Neural cell (in vitro differentiated cells): ENCODE measurements at regions not wholly inside any gene's neighbourhood (a gene's known extent, or its start where the extent isn't known, plus 50 kb on each side); places are given as distances from the start of the nearest gene placed in this dataset.

ENCODE experiments used
- EZH2 ChIP-seq: fragments of 200-600, 300-800 bp; shearing (Covaris generic), sonication (generic); IDR thresholded peaks from 2 replicates; pipeline ENCODE4 v1.6.1; 2014; ENCODE audit warnings: antibody characterized with exemption, low read length, borderline replicate concordance, mild to moderate bottlenecking; ENCODE audit not compliant: insufficient read depth, poor library complexity, severe bottlenecking
- MXI1 ChIP-seq: fragments of 450-650 bp; conservative IDR thresholded peaks from 2 replicates; pipeline ENCODE4 v1.6.1; 2014; ENCODE audit warnings: antibody characterized with exemption, mild to moderate bottlenecking; ENCODE audit not compliant: poor library complexity, severe bottlenecking
- SMC3 ChIP-seq: fragments of 450-650 bp; conservative IDR thresholded peaks from 2 replicates; pipeline ENCODE4 v1.6.1; 2014; ENCODE audit warnings: antibody characterized with exemption, mild to moderate bottlenecking, moderate library complexity; ENCODE audit not compliant: poor library complexity
- TF ChIP-seq, protein P1 (sequence below): fragments of 450-650 bp; IDR thresholded peaks from 2 replicates; pipeline ENCODE4 v1.5.1; 2014; ENCODE audit warnings: antibody characterized with exemption, mild to moderate bottlenecking, moderate library complexity; ENCODE audit not compliant: poor library complexity, severe bottlenecking
- TF ChIP-seq, protein P2 (sequence below): IDR thresholded peaks from 2 replicates; pipeline ENCODE4 v1.6.1; 2012; ENCODE audit warnings: borderline replicate concordance

DNA sequence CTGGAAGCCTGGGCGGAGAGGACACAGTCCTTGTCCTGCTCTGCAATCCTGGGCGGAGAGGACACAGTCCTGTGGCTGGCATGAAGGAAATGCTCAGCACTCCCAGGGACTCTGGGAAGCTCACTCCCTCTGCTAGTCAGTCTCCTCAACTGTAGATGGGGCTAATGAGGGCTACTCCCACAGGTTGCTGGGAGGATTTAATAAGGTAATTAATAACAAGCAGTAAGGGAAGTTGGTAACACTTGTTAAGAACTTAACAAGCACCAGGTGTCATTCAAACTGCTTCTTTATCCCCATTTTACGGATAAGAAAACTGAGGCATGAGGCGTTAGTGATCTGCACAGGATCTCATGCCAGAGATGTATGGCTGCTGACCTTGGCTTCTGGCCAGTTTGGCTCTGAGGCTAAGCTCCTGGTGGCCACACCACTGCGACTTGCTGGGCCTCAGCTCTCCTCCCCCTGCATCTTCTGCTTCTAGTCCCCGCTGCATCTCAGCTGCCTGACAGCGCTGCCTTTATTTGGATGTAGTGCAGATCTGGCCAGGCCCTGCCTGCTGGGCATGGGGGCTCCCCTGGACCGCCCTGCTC lies 54.1 kb upstream of the BEGAIN start:
- TF ChIP-seq, protein P1, sequence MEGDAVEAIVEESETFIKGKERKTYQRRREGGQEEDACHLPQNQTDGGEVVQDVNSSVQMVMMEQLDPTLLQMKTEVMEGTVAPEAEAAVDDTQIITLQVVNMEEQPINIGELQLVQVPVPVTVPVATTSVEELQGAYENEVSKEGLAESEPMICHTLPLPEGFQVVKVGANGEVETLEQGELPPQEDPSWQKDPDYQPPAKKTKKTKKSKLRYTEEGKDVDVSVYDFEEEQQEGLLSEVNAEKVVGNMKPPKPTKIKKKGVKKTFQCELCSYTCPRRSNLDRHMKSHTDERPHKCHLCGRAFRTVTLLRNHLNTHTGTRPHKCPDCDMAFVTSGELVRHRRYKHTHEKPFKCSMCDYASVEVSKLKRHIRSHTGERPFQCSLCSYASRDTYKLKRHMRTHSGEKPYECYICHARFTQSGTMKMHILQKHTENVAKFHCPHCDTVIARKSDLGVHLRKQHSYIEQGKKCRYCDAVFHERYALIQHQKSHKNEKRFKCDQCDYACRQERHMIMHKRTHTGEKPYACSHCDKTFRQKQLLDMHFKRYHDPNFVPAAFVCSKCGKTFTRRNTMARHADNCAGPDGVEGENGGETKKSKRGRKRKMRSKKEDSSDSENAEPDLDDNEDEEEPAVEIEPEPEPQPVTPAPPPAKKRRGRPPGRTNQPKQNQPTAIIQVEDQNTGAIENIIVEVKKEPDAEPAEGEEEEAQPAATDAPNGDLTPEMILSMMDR: no peak
- TF ChIP-seq EZH2 (no peak), SMC3 (no peak), MXI1 (no peak)
- TF ChIP-seq, protein P2, sequence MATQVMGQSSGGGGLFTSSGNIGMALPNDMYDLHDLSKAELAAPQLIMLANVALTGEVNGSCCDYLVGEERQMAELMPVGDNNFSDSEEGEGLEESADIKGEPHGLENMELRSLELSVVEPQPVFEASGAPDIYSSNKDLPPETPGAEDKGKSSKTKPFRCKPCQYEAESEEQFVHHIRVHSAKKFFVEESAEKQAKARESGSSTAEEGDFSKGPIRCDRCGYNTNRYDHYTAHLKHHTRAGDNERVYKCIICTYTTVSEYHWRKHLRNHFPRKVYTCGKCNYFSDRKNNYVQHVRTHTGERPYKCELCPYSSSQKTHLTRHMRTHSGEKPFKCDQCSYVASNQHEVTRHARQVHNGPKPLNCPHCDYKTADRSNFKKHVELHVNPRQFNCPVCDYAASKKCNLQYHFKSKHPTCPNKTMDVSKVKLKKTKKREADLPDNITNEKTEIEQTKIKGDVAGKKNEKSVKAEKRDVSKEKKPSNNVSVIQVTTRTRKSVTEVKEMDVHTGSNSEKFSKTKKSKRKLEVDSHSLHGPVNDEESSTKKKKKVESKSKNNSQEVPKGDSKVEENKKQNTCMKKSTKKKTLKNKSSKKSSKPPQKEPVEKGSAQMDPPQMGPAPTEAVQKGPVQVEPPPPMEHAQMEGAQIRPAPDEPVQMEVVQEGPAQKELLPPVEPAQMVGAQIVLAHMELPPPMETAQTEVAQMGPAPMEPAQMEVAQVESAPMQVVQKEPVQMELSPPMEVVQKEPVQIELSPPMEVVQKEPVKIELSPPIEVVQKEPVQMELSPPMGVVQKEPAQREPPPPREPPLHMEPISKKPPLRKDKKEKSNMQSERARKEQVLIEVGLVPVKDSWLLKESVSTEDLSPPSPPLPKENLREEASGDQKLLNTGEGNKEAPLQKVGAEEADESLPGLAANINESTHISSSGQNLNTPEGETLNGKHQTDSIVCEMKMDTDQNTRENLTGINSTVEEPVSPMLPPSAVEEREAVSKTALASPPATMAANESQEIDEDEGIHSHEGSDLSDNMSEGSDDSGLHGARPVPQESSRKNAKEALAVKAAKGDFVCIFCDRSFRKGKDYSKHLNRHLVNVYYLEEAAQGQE: no peak
